ENCODE measurements at regions not wholly inside any gene's neighbourhood (a gene's known extent, or its start where the extent isn't known, plus 50 kb on each side); places are given as distances from the start of the nearest gene placed in this dataset.

DNA sequence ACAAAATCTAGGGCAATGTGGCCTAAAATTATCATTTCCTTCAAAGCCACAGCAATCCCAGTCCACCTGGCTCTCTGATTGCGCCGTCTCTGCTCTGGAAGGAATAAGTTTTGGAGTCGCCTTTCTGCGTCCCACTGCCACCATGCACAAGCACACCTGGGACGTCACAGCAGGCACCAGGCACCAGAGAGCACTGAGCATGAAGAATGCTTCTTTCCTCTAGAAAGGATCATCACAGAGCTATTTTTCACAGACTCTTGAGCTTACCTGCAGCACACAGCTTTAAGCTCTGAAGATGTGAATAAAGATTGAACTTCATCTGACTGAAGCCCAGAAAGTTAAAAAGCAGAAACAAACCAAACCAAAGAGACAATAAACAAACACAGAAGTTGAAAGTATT lies 170.0 kb upstream of the PPARGC1A start:
- peaks cover 6% of the 10 kb centered on the region for H3K27me3 Mint-ChIP-seq (ENCODE audit: low read depth)
- H3K27ac Mint-ChIP-seq = no peak overlapping the region
- H3K9me3 Mint-ChIP-seq = no peaks in the 10 kb centered on the region
- no peak for DNase-seq
- intact Hi-C loops (cut with micrococcal nuclease) = no loop called here
- H3K36me3 Mint-ChIP-seq (ENCODE audit: low read depth) = no peaks in the 10 kb centered on the region
- H3K4me3 Mint-ChIP-seq = no peak overlapping the region
- no peaks in the 10 kb centered on the region for H3K4me1 Mint-ChIP-seq (ENCODE audit: low read depth)
- CTCF ChIA-PET = no interaction called here

- DNase-seq = no peak
- Mint-ChIP-seq H3K4me1 (ENCODE audit: low read depth) (no peaks in the 10 kb centered on the region), H3K4me3 (no peak overlapping the region), H3K27ac (no peak overlapping the region), H3K9me3 (no peaks in the 10 kb centered on the region), H3K36me3 (ENCODE audit: low read depth) (no peaks in the 10 kb centered on the region), H3K27me3 (ENCODE audit: low read depth) (peaks cover 6% of the 10 kb centered on the region)
- intact Hi-C loops (cut with micrococcal nuclease) = no loop called here
- CTCF ChIA-PET = no interaction called here
Observed at GRCh38 chr4:24057915-24058559, 168.2 kb upstream of the PPARGC1A start.

GRCh38 chr4:24056289-24056688 lies 166.4 kb upstream of the PPARGC1A start:
- H3K36me3 Mint-ChIP-seq (ENCODE audit: low read depth) = no peaks in the 10 kb centered on the region
- CTCF ChIA-PET = no interaction called here
- H3K4me3 Mint-ChIP-seq = no peak overlapping the region
- no peaks in the 10 kb centered on the region for H3K4me1 Mint-ChIP-seq (ENCODE audit: low read depth)
- no peak for DNase-seq
- H3K27ac Mint-ChIP-seq = no peak overlapping the region
- intact Hi-C loops (cut with micrococcal nuclease) = no loop called here
- peaks cover 6% of the 10 kb centered on the region for H3K27me3 Mint-ChIP-seq (ENCODE audit: low read depth)
- H3K9me3 Mint-ChIP-seq = no peaks in the 10 kb centered on the region

- CTCF ChIA-PET = no interaction called here
- H3K9me3 Mint-ChIP-seq = no peaks in the 10 kb centered on the region
- H3K27ac Mint-ChIP-seq = no peak overlapping the region
- intact Hi-C loops (cut with micrococcal nuclease) = no loop called here
- H3K4me3 Mint-ChIP-seq = no peak overlapping the region
- DNase-seq = no peak
- no peaks in the 10 kb centered on the region for H3K36me3 Mint-ChIP-seq (ENCODE audit: low read depth)
- peaks cover 6% of the 10 kb centered on the region for H3K27me3 Mint-ChIP-seq (ENCODE audit: low read depth)
- no peaks in the 10 kb centered on the region for H3K4me1 Mint-ChIP-seq (ENCODE audit: low read depth)
Observed at GRCh38 chr4:24055623-24056022, 165.8 kb upstream of the PPARGC1A start.

DNA sequence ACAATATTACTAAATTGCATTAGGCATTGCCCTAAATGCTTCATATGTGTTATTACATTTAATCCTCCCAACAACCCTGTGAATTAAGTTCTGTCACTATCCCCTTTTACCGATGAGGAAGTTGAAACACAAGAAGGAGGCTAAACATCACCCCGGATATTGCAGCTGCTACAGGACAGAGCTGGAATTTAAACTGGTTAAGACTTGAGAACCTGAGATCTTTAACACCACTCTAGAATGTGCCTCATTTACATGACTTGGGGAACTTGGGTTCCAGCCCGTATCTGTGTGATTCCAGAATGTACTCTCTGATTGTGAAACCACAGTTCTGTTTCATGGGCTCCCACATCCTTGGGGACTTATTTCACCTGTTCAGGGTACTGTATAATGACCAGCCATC lies 165.1 kb upstream of the PPARGC1A start:
- no peaks in the 10 kb centered on the region for H3K4me1 Mint-ChIP-seq (ENCODE audit: low read depth)
- no peak overlapping the region for H3K27ac Mint-ChIP-seq
- no peaks in the 10 kb centered on the region for H3K36me3 Mint-ChIP-seq (ENCODE audit: low read depth)
- no peak for DNase-seq
- CTCF ChIA-PET = no interaction called here
- H3K27me3 Mint-ChIP-seq (ENCODE audit: low read depth) = peaks cover 7% of the 10 kb centered on the region
- H3K4me3 Mint-ChIP-seq = no peak overlapping the region
- intact Hi-C loops (cut with micrococcal nuclease) = no loop called here
- H3K9me3 Mint-ChIP-seq = no peaks in the 10 kb centered on the region

- Mint-ChIP-seq H3K4me3 (no peak overlapping the region), H3K36me3 (ENCODE audit: low read depth) (no peaks in the 10 kb centered on the region), H3K27me3 (ENCODE audit: low read depth) (peaks cover 2% of the 10 kb centered on the region), H3K9me3 (no peaks in the 10 kb centered on the region), H3K4me1 (ENCODE audit: low read depth) (no peaks in the 10 kb centered on the region), H3K27ac (no peak overlapping the region)
- CTCF ChIA-PET = no interaction called here
- no peak for DNase-seq
- intact Hi-C loops (cut with micrococcal nuclease) = no loop called here
Observed at GRCh38 chr4:24053934-24054333, 164.1 kb upstream of the PPARGC1A start.

DNA sequence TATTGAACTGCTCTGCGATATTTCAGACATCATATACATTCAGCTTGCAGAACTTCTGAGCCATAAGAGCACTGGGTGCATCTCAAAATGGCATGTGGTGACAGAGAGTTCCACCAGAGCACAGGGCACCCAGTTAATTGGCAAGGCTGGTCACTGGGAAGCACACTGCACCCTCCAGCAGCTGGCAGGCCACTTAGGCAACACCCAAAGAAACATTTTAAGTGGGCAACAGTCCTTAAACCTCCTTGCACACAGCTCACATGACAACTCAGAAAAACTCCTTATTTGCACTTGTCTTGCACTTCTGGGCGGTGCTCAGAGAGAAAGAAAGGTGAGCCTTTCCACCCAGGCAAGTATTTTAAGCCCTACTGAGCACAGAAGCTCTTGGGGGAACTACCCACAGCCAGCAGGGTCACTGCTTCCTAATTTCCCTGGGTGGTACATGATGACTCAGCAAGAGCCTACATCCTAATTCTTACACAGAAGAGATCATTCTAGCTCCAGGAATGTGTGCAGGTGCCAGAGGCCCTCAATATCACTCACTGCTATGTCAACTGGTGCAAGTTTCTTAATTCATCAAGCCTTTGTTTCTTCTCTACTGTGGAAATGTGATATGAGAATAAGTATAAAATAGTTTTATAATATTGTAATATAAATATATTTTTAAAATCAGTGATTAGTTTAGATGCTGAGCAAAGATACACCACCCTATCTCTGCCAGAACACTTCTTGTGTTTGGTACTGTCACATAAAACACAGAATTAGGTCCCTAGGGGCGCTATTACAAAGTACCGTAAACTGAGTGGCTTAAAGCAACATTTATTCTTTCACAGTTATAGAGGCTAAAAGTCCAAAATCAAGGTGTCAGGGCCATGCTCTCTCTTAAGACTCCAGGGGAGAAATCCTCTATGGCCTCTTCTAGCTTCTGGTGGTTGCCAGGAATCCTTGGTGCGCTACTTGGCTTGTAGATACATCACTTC lies 155.1 kb upstream of the PPARGC1A start:
- Mint-ChIP-seq H3K4me3 (no peak overlapping the region), H3K9me3 (no peaks in the 10 kb centered on the region), H3K4me1 (ENCODE audit: low read depth) (no peaks in the 10 kb centered on the region), H3K36me3 (ENCODE audit: low read depth) (no peaks in the 10 kb centered on the region), H3K27ac (no peak overlapping the region), H3K27me3 (ENCODE audit: low read depth) (no peaks in the 10 kb centered on the region)
- no peak for DNase-seq
- CTCF ChIA-PET = no interaction called here
- intact Hi-C loops (cut with micrococcal nuclease) = no loop called here

DNA sequence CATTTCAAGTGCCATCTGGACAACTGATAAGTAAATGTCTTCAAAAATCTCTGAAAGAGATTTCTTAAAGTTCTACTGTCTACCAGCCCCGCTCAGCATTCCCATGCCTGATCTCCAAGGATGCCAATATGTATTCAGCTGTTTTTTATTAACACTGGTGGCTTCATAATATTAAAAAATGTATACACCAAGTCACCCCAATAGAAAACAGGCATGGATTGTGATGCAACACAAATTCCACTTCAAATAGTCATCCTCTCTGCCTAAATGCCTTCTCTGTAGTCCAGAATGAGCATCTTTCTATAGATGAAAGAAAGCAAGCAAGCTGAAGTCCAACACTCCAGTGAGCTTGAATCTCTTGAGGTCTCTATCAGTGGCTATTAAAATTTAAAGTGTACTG lies 152.2 kb upstream of the PPARGC1A start:
- CTCF ChIA-PET = no interaction called here
- Mint-ChIP-seq H3K27me3 (ENCODE audit: low read depth) (no peaks in the 10 kb centered on the region), H3K9me3 (no peaks in the 10 kb centered on the region), H3K4me1 (ENCODE audit: low read depth) (no peaks in the 10 kb centered on the region), H3K27ac (no peak overlapping the region), H3K4me3 (no peak overlapping the region), H3K36me3 (ENCODE audit: low read depth) (no peaks in the 10 kb centered on the region)
- intact Hi-C loops (cut with micrococcal nuclease) = no loop called here
- DNase-seq = no peak

- intact Hi-C loops (cut with micrococcal nuclease) = no loop called here
- CTCF ChIA-PET = no interaction called here
- Mint-ChIP-seq H3K4me3 (no peak overlapping the region), H3K9me3 (no peaks in the 10 kb centered on the region), H3K27ac (no peak overlapping the region), H3K4me1 (ENCODE audit: low read depth) (no peaks in the 10 kb centered on the region), H3K27me3 (ENCODE audit: low read depth) (no peaks in the 10 kb centered on the region), H3K36me3 (ENCODE audit: low read depth) (no peaks in the 10 kb centered on the region)
- DNase-seq = no peak
Observed at GRCh38 chr4:24040811-24041210, 151.0 kb upstream of the PPARGC1A start.

DNA sequence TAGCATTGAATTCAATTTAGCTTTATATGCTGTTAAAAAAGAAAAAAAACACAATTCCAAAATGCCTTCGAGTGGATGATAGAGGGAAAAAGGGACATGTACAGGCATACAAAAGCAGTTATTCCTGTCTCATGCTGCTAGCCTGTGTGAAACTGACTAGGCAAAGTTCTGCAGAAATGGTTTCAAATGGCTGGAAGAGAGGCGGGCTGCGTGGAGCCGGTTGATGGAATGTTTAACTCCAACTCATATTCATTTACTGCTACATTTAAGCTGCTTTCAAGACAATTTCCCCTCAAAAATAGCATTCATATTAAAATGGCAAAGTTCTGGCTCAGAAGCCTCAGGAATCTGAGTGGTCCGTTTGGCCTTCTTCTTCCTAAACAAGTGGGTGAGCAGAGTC lies 143.8 kb upstream of the PPARGC1A start:
- no peak for DNase-seq
- Mint-ChIP-seq H3K9me3 (no peaks in the 10 kb centered on the region), H3K27ac (no peak overlapping the region), H3K4me1 (ENCODE audit: low read depth) (no peaks in the 10 kb centered on the region), H3K36me3 (ENCODE audit: low read depth) (no peaks in the 10 kb centered on the region), H3K4me3 (no peak overlapping the region), H3K27me3 (ENCODE audit: low read depth) (no peaks in the 10 kb centered on the region)
- CTCF ChIA-PET = no interaction called here
- intact Hi-C loops (cut with micrococcal nuclease) = no loop called here

- CTCF ChIA-PET = interaction anchor here (0.6 kb wide), 1 partner anchor 543 kb away, joined by 3 read pairs; no protein-coding TSS in a partner anchor
- H3K9me3 Mint-ChIP-seq = no peaks in the 10 kb centered on the region
- no peak overlapping the region for H3K4me3 Mint-ChIP-seq
- peaks cover 2% of the 10 kb centered on the region for H3K27me3 Mint-ChIP-seq (ENCODE audit: low read depth)
- no peaks in the 10 kb centered on the region for H3K36me3 Mint-ChIP-seq (ENCODE audit: low read depth)
- no peak overlapping the region for H3K27ac Mint-ChIP-seq
- intact Hi-C loops (cut with micrococcal nuclease) = no loop called here
- H3K4me1 Mint-ChIP-seq (ENCODE audit: low read depth) = no peaks in the 10 kb centered on the region
- DNase-seq = no peak
Observed at GRCh38 chr4:24032371-24032989, 142.6 kb upstream of the PPARGC1A start.

DNA sequence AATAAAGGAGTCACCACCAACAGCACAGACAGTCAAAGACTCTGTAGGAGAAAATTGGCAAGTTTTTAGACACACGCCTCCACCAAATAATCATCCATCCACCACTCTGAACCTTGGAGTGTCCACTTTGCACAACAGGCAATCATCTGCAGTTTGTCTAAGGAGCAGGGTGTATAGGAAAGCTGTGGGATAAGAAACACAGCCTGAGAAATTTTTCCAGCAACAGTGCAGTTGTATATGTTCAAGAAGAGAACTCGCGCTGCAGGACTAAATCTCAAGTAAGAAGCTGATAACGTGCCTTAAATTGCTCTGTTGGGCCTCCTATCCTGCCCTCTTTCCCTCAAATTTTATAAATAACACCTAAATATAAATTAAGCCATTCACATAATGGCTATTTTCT lies 136.7 kb upstream of the PPARGC1A start:
- peaks cover 7% of the 10 kb centered on the region for H3K27me3 Mint-ChIP-seq (ENCODE audit: low read depth)
- H3K4me1 Mint-ChIP-seq (ENCODE audit: low read depth) = no peaks in the 10 kb centered on the region
- no peaks in the 10 kb centered on the region for H3K36me3 Mint-ChIP-seq (ENCODE audit: low read depth)
- intact Hi-C loops (cut with micrococcal nuclease) = no loop called here
- CTCF ChIA-PET = no interaction called here
- no peak for DNase-seq
- H3K9me3 Mint-ChIP-seq = no peaks in the 10 kb centered on the region
- no peak overlapping the region for H3K4me3 Mint-ChIP-seq
- H3K27ac Mint-ChIP-seq = no peak overlapping the region

- no peaks in the 10 kb centered on the region for H3K9me3 Mint-ChIP-seq
- H3K4me1 Mint-ChIP-seq (ENCODE audit: low read depth) = no peaks in the 10 kb centered on the region
- intact Hi-C loops (cut with micrococcal nuclease) = no loop called here
- H3K4me3 Mint-ChIP-seq = no peak overlapping the region
- no peak for DNase-seq
- CTCF ChIA-PET = no interaction called here
- H3K36me3 Mint-ChIP-seq (ENCODE audit: low read depth) = no peaks in the 10 kb centered on the region
- H3K27ac Mint-ChIP-seq = no peak overlapping the region
- H3K27me3 Mint-ChIP-seq (ENCODE audit: low read depth) = peaks cover 9% of the 10 kb centered on the region
Observed at GRCh38 chr4:24024605-24025004, 134.8 kb upstream of the PPARGC1A start.

Measured in activated naive CD4-positive, alpha-beta T cell treated with anti-CD3 and anti-CD28 coated beads for 36 hours (primary cell).